GM10248 (cell line): ENCODE measurements at regions not wholly inside any gene's neighbourhood (a gene's known extent, or its start where the extent isn't known, plus 50 kb on each side); places are given as distances from the start of the nearest gene placed in this dataset.

ENCODE experiments used
- CTCF ChIA-PET: fragments of 300-600 bp; sonication (Branson Sonifier 250); formaldehyde crosslinking; extraction: SDS; loops from one replicate; lab custom pipeline; 2021; ENCODE audit warnings: antibody characterized with exemption; lab: Yijun Ruan, JAX
- POLR2A ChIA-PET: fragments of 350-650 bp; sonication (Branson Sonifier 250); formaldehyde crosslinking; extraction: SDS; loops from one replicate; lab custom pipeline; 2020; ENCODE audit warnings: antibody characterized with exemption; lab: Yijun Ruan, JAX
- DNase-seq: peaks from one replicate; pipeline ENCODE4 v3.0.0; 2012; ENCODE audit errors: extremely low spot score
- TF ChIP-seq, protein P1 (sequence below): IDR thresholded peaks from 2 replicates; pipeline ENCODE4 v1.5.1; 2012; ENCODE audit warnings: mild to moderate bottlenecking, low read depth; ENCODE audit errors: extremely low read depth, missing control alignments, control extremely low read depth

DNA sequence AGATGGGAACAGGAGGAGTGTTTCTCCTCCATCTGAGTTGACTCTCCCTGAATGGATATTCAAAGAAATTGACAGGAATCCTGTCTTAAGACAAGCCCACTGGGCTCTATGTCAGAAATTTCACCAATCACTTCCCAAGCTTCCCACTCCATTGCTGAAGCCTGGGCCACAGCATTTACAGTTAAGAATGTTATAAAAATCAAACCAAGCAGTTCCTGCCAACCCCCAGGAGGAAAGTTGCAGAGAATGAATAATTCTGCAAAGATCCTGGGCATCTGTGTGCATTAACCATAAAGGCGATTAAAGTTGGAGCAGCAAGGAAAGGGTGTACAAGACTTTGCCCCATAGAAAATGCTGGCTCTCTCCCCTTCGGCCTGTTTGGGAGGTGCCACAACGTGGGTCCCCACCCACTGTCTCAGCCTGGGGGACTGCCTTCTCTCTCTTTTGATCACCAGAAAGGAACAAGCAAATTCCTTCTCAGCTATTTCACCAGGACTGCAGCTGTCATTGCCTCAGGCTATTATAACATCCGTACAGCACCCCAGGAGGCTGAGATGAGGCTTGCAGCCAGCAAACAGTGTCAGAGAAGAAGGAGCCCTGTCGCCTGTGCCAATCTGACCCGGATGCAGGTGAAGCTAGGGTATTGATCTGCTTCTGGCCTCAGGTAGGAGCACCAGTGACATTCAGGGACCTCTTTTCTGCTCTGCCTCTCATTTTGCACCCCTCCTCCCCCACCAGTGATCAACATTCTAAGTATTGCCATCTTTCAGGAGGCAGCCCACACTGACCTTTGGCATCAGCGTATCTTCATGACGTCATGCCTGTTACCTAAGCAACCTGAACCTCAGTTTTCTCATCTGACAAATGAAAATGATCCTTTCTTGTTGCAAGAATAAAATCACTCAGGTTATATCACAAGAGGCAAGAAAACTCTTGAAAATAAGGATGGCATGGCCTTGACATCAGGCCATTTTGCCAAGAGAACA lies 219.0 kb downstream of the SH3BP4 start:
- CTCF ChIA-PET = no interaction called here
- TF ChIP-seq, protein P1, sequence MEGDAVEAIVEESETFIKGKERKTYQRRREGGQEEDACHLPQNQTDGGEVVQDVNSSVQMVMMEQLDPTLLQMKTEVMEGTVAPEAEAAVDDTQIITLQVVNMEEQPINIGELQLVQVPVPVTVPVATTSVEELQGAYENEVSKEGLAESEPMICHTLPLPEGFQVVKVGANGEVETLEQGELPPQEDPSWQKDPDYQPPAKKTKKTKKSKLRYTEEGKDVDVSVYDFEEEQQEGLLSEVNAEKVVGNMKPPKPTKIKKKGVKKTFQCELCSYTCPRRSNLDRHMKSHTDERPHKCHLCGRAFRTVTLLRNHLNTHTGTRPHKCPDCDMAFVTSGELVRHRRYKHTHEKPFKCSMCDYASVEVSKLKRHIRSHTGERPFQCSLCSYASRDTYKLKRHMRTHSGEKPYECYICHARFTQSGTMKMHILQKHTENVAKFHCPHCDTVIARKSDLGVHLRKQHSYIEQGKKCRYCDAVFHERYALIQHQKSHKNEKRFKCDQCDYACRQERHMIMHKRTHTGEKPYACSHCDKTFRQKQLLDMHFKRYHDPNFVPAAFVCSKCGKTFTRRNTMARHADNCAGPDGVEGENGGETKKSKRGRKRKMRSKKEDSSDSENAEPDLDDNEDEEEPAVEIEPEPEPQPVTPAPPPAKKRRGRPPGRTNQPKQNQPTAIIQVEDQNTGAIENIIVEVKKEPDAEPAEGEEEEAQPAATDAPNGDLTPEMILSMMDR = no peak
- no peak for DNase-seq
- POLR2A ChIA-PET = no interaction called here

GRCh38 chr2:235171550-235172031 lies 219.8 kb downstream of the SH3BP4 start:
- TF ChIP-seq, protein P1 = no peak

DNA sequence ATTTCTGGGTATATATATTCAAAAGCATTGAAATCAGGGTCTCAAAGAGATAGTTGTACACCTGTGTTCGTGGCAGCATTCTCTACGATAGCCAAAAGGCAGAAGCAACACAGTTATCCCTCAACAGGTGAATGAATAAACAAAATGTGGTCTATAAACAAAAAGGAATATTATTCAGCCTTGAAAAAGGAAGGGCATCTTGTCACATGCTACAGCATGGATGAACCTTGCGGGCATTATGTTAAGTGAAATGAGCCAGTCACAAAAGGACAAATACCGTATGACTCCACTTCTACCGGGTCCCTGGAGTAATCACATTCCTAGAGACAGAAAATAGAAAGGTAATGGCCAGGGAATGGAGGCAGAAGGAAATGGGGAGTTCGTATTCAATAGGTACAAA lies 228.8 kb downstream of the SH3BP4 start:
- CTCF ChIA-PET = interaction anchor here (1.5 kb wide), 1 partner anchor 9 kb away, joined by 3 read pairs; no protein-coding TSS in a partner anchor
- TF ChIP-seq, protein P1 = no peak
- no peak for DNase-seq
- POLR2A ChIA-PET = no interaction called here

More at GRCh38 chr2:235171550-235172031, 219.8 kb downstream of the SH3BP4 start:
- DNase-seq = no peak
- ChIA-PET POLR2A (no interaction called here), CTCF (no interaction called here)

DNA sequence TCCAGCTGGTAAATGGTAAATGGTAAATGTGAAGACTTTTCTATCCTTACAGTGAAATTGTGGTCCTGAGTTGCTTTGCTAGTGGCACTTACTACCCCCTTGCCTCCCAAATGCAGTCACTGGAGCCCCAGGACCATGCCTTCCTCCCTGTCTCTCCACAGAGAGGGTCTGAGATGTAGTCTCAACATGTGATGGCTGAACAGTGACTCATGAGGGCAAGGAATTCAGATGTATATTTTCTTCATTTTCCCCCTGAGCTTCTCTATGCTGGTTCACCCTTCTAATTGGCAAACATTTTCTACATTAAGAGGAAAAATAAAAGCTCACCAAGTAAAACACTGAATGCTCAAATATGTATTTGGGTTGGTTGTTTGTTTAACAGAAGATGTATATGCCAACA lies 232.0 kb downstream of the SH3BP4 start:
- POLR2A ChIA-PET = no interaction called here
- TF ChIP-seq, protein P1 = no peak
- no peak for DNase-seq
- CTCF ChIA-PET = no interaction called here

DNA sequence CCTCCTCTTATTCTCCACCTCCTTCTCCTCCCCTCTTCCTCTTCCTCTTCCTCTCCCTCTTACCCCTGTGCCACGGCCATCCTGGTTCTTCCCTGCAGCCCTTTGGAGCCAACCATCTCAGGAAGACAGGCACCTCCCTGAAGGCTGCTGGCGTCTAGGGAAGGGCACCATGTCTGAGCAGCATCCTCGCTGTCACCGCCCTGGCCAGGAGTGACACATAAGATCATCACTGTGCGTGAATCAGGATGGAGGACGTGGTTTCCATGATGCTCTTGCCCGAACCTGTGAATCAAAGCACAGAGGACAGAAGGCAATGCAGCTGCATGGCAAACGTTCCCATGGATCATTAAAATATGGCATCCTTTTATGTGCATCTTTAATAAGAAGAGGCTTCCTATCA lies 236.0 kb downstream of the SH3BP4 start:
- POLR2A ChIA-PET = no interaction called here
- TF ChIP-seq, protein P1 = no peak
- DNase-seq = no peak
- CTCF ChIA-PET = interaction anchor here (1.1 to 1.3 kb wide), 2 partner anchors 9 to 185 kb away, joined by 3 read pairs; no protein-coding TSS in a partner anchor

GRCh38 chr2:235191486-235191885 lies 239.7 kb downstream of the SH3BP4 start:
- TF ChIP-seq, protein P1 = no peak
- ChIA-PET POLR2A (no interaction called here), CTCF (interaction anchor here (1.1 kb wide), 1 partner anchor 13 kb away, joined by 3 read pairs; no protein-coding TSS in a partner anchor)
- no peak for DNase-seq
